HFFc6 (cell line): ENCODE measurements at regions not wholly inside any gene's neighbourhood (a gene's known extent, or its start where the extent isn't known, plus 50 kb on each side); places are given as distances from the start of the nearest gene placed in this dataset.

Experiments used
- DNase-seq: peaks from one replicate; pipeline ENCODE4 v3.0.0-alpha.2; 2018
- H3K27ac Mint-ChIP-seq: 2 replicates; pipeline ENCODE4 v1.8.0; 2020; ENCODE audit warnings: mild to moderate bottlenecking, mixed read lengths
- H3K27me3 Mint-ChIP-seq: 2 replicates; pipeline ENCODE4 v1.8.0; 2021; ENCODE audit warnings: mild to moderate bottlenecking, moderate library complexity, mixed read lengths; ENCODE audit not compliant: insufficient read depth
- H3K36me3 Mint-ChIP-seq: 2 replicates; pipeline ENCODE4 v1.8.0; 2021; ENCODE audit warnings: low read depth, mixed read lengths
- H3K4me1 Mint-ChIP-seq: 2 replicates; pipeline ENCODE4 v1.8.0; 2020; ENCODE audit warnings: low read depth, mixed read lengths
- H3K4me3 Mint-ChIP-seq: 2 replicates; pipeline ENCODE4 v1.8.0; 2020; ENCODE audit warnings: mild to moderate bottlenecking, moderate library complexity, mixed read lengths
- H3K9me3 Mint-ChIP-seq: 2 replicates; pipeline ENCODE4 v1.8.0; 2020; ENCODE audit warnings: mild to moderate bottlenecking, mixed read lengths
- CTCF ChIP-seq: fragments of 200-600 bp; sonication (generic); IDR thresholded peaks from 2 replicates; pipeline ENCODE4 v1.5.0; 2021; ENCODE audit warnings: antibody characterized with exemption, mild to moderate bottlenecking

- no peak for TF ChIP-seq CTCF
- Mint-ChIP-seq H3K9me3 (0 out of 2 replicates have a peak, but pooled peaks cover 4% of the 10 kb centered on the region), H3K27me3 (no peaks in the 10 kb centered on the region; the same call in 1 of the 2 replicates), H3K4me1 (no peaks in the 10 kb centered on the region), H3K36me3 (no peaks in the 10 kb centered on the region), H3K4me3 (no peak overlapping the region), H3K27ac (no peak overlapping the region)
- no peak for DNase-seq
Observed at GRCh38 chr2:128775217-128775913, 456.7 kb upstream of the HS6ST1 start.

GRCh38 chr2:128775914-128776285, 457.2 kb upstream of the HS6ST1 start:
- H3K4me3 Mint-ChIP-seq, result no peak overlapping the region
- H3K4me1 Mint-ChIP-seq, result no peaks in the 10 kb centered on the region

GRCh38 chr2:128776461-128777195, 458.0 kb upstream of the HS6ST1 start:
- Mint-ChIP-seq H3K4me1 (no peaks in the 10 kb centered on the region), H3K27me3 (no peaks in the 10 kb centered on the region; the same call in 1 of the 2 replicates), H3K9me3 (peaks cover 4% of the 10 kb centered on the region; the same call in 1 of the 2 replicates), H3K36me3 (no peaks in the 10 kb centered on the region), H3K4me3 (no peak overlapping the region), H3K27ac (no peak overlapping the region)
- TF ChIP-seq CTCF, result no peak
- no peak for DNase-seq

More at GRCh38 chr2:128775914-128776285, 457.2 kb upstream of the HS6ST1 start:
- TF ChIP-seq CTCF, result no peak
- H3K27ac Mint-ChIP-seq, result no peak overlapping the region
- H3K27me3 Mint-ChIP-seq, result no peaks in the 10 kb centered on the region; the same call in 1 of the 2 replicates
- DNase-seq, result no peak
- peaks cover 4% of the 10 kb centered on the region; the same call in 1 of the 2 replicates for H3K9me3 Mint-ChIP-seq
- H3K36me3 Mint-ChIP-seq, result no peaks in the 10 kb centered on the region

GRCh38 chr2:128777196-128778035, 458.7 kb upstream of the HS6ST1 start:
- no peak for DNase-seq
- Mint-ChIP-seq H3K4me1 (no peaks in the 10 kb centered on the region), H3K27me3 (no peaks in the 10 kb centered on the region; the same call in none of the 2 replicates), H3K36me3 (no peaks in the 10 kb centered on the region), H3K27ac (no peak overlapping the region), H3K4me3 (no peak overlapping the region), H3K9me3 (peaks cover 4% of the 10 kb centered on the region; the same call in 1 of the 2 replicates)
- no peak for TF ChIP-seq CTCF

- H3K27ac Mint-ChIP-seq, result no peak overlapping the region
- H3K4me1 Mint-ChIP-seq, result no peaks in the 10 kb centered on the region
- no peak for DNase-seq
- peaks cover 4% of the 10 kb centered on the region; the same call in 1 of the 2 replicates for H3K9me3 Mint-ChIP-seq
- H3K36me3 Mint-ChIP-seq, result no peaks in the 10 kb centered on the region
- H3K27me3 Mint-ChIP-seq, result no peaks in the 10 kb centered on the region; the same call in none of the 2 replicates
- TF ChIP-seq CTCF, result no peak
- no peak overlapping the region for H3K4me3 Mint-ChIP-seq
Observed at GRCh38 chr2:128778843-128779242, 460.2 kb upstream of the HS6ST1 start.
